ENCODE measurements at regions not wholly inside any gene's neighbourhood (a gene's known extent, or its start where the extent isn't known, plus 50 kb on each side); places are given as distances from the start of the nearest gene placed in this dataset.

GRCh38 chr11:103800406-103801114 is 235.9 kb upstream of the DDI1 start:
- intact Hi-C loops (cut with micrococcal nuclease) = loop anchor here (10.0 kb wide), 1 partner anchor 176 kb away; no protein-coding TSS in a partner anchor
- no peaks in the 10 kb centered on the region for H3K79me2 ChIP-seq (ENCODE audit: control insufficient read depth, insufficient read depth, low read length)
- peak; percentile 28 for FAIRE-seq

More at GRCh38 chr11:103800406-103801114, 235.9 kb upstream of the DDI1 start:
- Histone ChIP-seq H3K4me2 (ENCODE audit: insufficient read depth, low read length) (no peak overlapping the region), H2AFZ (ENCODE audit: low read depth, low read length) (peak overlapping the region; percentile 67), H3K27ac (ENCODE audit: insufficient read depth, low read depth, low read length) (no peak overlapping the region), H3K4me3 (replicated peaks in 1 of 3; ENCODE audit: insufficient read depth in 1 of 3, low read depth in 1 of 3, low read length in 3 of 3) (no peak overlapping the region), H3K27me3 (ENCODE audit: control insufficient read depth in 2 of 2, insufficient read depth in 2 of 2, low read length in 2 of 2) (no peaks in the 10 kb centered on the region), H3K9me3 (replicated peaks; ENCODE audit: control insufficient read depth, insufficient read depth, low read length) (no peaks in the 10 kb centered on the region), H3K9me1 (replicated peaks; ENCODE audit: control insufficient read depth, extremely low read depth, insufficient read depth, low read length) (no peaks in the 10 kb centered on the region), H3K36me3 (ENCODE audit: control insufficient read depth in 2 of 2, extremely low read depth in 1 of 2, insufficient read depth in 2 of 2, low read length in 2 of 2) (no peaks in the 10 kb centered on the region), H3K4me1 (ENCODE audit: control insufficient read depth, extremely low read depth, insufficient read depth, low read length) (peaks cover 25% of the 10 kb centered on the region), H3K9ac (replicated peaks; ENCODE audit: extremely low read depth, insufficient read depth, low read length) (no peak overlapping the region), H4K20me1 (replicated peaks; ENCODE audit: control insufficient read depth, extremely low read depth, insufficient read depth, low read length) (no peaks in the 10 kb centered on the region)
- CTCF ChIA-PET = no interaction called here
- dilution Hi-C loops (cut with MboI; ENCODE audit: extremely low pct_ligation_motif_present, low sequenced_read_pairs) = no loop called here
- POLR2A ChIA-PET = no interaction called here
- DNase-seq (ENCODE audit: low read depth, low spot score) = peak; percentile 47
- TF ChIP-seq POLR2A (IDR thresholded peaks at IDR 0.05; ENCODE audit: low read depth, low read length) (no peak), GATA2 (IDR thresholded peaks at IDR 0.05; ENCODE audit: insufficient read depth, insufficient read length, low read depth, low read length) (no peak), MYC (IDR thresholded peaks at IDR 0.05; ENCODE audit: low read depth, low read length) (no peak), JUN (IDR thresholded peaks at IDR 0.05; ENCODE audit: borderline replicate concordance, insufficient read depth, insufficient read length, low read depth) (no peak), EZH2 (IDR thresholded peaks at IDR 0.05; ENCODE audit: borderline replicate concordance, low read depth, low read length, severe bottlenecking) (no peak), POLR2AphosphoS5 (IDR thresholded peaks at IDR 0.05; ENCODE audit: insufficient read depth, low read depth, low read length) (no peak), CTCF (IDR thresholded peaks at IDR 0.05; ENCODE audit: extremely low read depth in 1 of 2, insufficient read depth in 1 of 2, low read depth in 1 of 2, low read length in 2 of 2) (no peak), MAX (IDR thresholded peaks at IDR 0.05; ENCODE audit: insufficient read depth, insufficient read length) (no peak), FOS (IDR thresholded peaks at IDR 0.05; ENCODE audit: borderline replicate concordance, insufficient read depth, low read length) (no peak)
- BruUV-seq (replicated peaks) = no TSS peak
